ENCODE measurements at regions not wholly inside any gene's neighbourhood (a gene's known extent, or its start where the extent isn't known, plus 50 kb on each side); places are given as distances from the start of the nearest gene placed in this dataset.
"Not testable (repeated sequence)": the region's sequence is repeated elsewhere in the genome, so short reads cannot be mapped to it uniquely, and the experiment has no call there.

- TF ChIP-seq SPI1 (IDR thresholded peaks at IDR 0.05; ENCODE audit: low read depth, low read length); POLR2AphosphoS5 (IDR thresholded peaks at IDR 0.05; ENCODE audit: low read depth, low read length); POLR2A (IDR thresholded peaks at IDR 0.05; ENCODE audit: low read depth, low read length); TAF1 (IDR thresholded peaks at IDR 0.05; ENCODE audit: low read depth, low read length); POU2F2 (IDR thresholded peaks at IDR 0.05; ENCODE audit: low read depth, low read length); PAX5 (IDR thresholded peaks at IDR 0.05; ENCODE audit: insufficient read depth, low read length, severe bottlenecking): not testable (repeated sequence)
Measured at GRCh38 chr2:16915341-16915755, 249.7 kb upstream of the CYRIA start.
